ENCODE measurements at regions not wholly inside any gene's neighbourhood (a gene's known extent, or its start where the extent isn't known, plus 50 kb on each side); places are given as distances from the start of the nearest gene placed in this dataset.
A peak's percentile ranks its signal among the peaks of the same experiment; 100 is the strongest.

- Histone ChIP-seq H3K27me3 (ENCODE audit: insufficient read depth, insufficient read length) (no peaks in the 10 kb centered on the region), H3K9ac (ENCODE audit: insufficient read length, low read depth) (no peak overlapping the region), H3K4me1 (ENCODE audit: insufficient read depth, insufficient read length) (no peaks in the 10 kb centered on the region), H3K9me3 (ENCODE audit: insufficient read depth, low read length) (peaks cover 5% of the 10 kb centered on the region; the same call in 1 of the 2 replicates), H3K4me3 (ENCODE audit: insufficient read length, low read depth) (no peak overlapping the region), H3K36me3 (ENCODE audit: insufficient read depth, insufficient read length, low read length) (no peaks in the 10 kb centered on the region)
- DNase-seq (ENCODE audit: low read depth, low spot score) = no peak
- TF ChIP-seq ZNF274 (IDR thresholded peaks at IDR 0.05; ENCODE audit: low read depth, low read length) (no peak), SUZ12 (IDR thresholded peaks at IDR 0.05; ENCODE audit: extremely low read depth, insufficient read depth, insufficient read length) (no peak)
These were observed 89.0 kb downstream of the NAF1 start for GRCh38 chr4:163077680-163078079.

DNA sequence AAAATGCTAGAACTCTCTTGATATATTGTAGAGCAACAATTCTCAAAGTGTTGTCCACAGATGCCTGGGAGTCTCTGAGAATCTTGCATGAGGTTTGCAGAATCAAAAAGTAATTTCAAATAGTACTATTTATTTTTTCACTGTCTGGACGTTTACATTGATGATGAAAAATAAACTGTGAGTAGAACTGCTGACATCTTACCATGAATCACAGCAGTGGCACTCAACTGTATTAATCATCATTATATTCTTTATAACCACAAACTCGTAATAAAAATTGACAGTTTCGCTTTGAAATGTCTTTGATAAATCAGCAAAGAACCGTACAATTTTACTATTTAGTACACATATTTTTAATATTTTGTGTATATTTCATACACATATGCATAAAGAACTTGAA, 94.5 kb downstream of the NAF1 start:
- Histone ChIP-seq H3K36me3 (ENCODE audit: insufficient read depth, insufficient read length, low read length) (no peaks in the 10 kb centered on the region), H3K4me1 (ENCODE audit: insufficient read depth, insufficient read length) (no peaks in the 10 kb centered on the region), H3K9me3 (ENCODE audit: insufficient read depth, low read length) (peaks cover 5% of the 10 kb centered on the region; the same call in 1 of the 2 replicates), H3K27me3 (ENCODE audit: insufficient read depth, insufficient read length) (no peaks in the 10 kb centered on the region), H3K9ac (ENCODE audit: insufficient read length, low read depth) (no peak overlapping the region), H3K4me3 (ENCODE audit: insufficient read length, low read depth) (no peak overlapping the region)
- TF ChIP-seq ZNF274 (IDR thresholded peaks at IDR 0.05; ENCODE audit: low read depth, low read length) = no peak
- TF ChIP-seq YY1 (IDR thresholded peaks at IDR 0.05; ENCODE audit: insufficient read depth, insufficient read length) = no peak
- no peak for TF ChIP-seq SUZ12 (IDR thresholded peaks at IDR 0.05; ENCODE audit: extremely low read depth, insufficient read depth, insufficient read length)
- no peak for DNase-seq (ENCODE audit: low read depth, low spot score)

DNA sequence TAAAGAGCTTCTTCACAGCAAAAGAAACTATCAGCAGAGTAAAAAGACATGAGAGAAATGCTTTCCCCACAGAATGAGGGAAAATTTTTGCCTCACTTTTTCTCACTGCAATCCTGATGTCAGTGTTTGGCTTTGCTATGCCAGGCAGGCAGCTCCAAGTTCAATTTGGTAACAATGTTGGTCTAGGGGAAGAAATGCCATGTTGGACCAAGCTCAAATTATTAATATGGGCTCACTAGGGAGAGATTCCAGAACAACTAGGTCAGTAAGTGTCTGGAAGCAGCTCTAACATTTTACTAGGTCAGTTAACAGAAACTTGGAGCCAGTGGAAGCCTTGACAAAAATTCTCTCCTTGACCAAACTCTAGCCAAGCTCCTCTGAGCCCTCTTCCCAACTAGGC, 95.4 kb downstream of the NAF1 start:
- H3K4me1 ChIP-seq (ENCODE audit: insufficient read depth, insufficient read length) = no peaks in the 10 kb centered on the region
- H3K27me3 ChIP-seq (ENCODE audit: insufficient read depth, insufficient read length) = no peaks in the 10 kb centered on the region
- H3K9ac ChIP-seq (ENCODE audit: insufficient read length, low read depth) = no peak overlapping the region
- no peak for TF ChIP-seq SUZ12 (IDR thresholded peaks at IDR 0.05; ENCODE audit: extremely low read depth, insufficient read depth, insufficient read length)
- TF ChIP-seq ZNF274 (IDR thresholded peaks at IDR 0.05; ENCODE audit: low read depth, low read length) = no peak
- no peak for TF ChIP-seq YY1 (IDR thresholded peaks at IDR 0.05; ENCODE audit: insufficient read depth, insufficient read length)
- H3K4me3 ChIP-seq (ENCODE audit: insufficient read length, low read depth) = no peak overlapping the region
- DNase-seq (ENCODE audit: low read depth, low spot score) = no peak
- peaks cover 2% of the 10 kb centered on the region; the same call in 1 of the 2 replicates for H3K9me3 ChIP-seq (ENCODE audit: insufficient read depth, low read length)
- no peaks in the 10 kb centered on the region for H3K36me3 ChIP-seq (ENCODE audit: insufficient read depth, insufficient read length, low read length)

DNA sequence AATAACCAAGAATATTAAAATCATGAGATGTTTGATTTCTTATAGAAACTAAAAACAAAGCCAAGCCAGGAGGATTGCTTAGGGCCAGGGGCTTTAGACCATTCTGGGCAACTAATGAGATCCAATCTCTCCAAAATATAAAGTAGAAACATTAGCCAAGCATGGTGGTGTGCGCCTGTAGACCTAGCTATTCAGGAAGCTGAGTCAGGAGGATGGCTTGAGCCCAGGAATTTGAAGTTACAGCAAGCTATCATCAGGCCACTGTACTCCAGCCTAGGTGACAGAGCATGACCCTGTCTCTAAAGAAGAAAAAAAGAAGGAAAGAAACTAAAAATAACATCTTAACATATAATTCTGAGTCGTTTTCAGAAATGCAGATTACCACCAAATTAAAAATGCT, 96.7 kb downstream of the NAF1 start:
- no peak overlapping the region for H3K9ac ChIP-seq (ENCODE audit: insufficient read length, low read depth)
- no peaks in the 10 kb centered on the region for H3K27me3 ChIP-seq (ENCODE audit: insufficient read depth, insufficient read length)

DNA sequence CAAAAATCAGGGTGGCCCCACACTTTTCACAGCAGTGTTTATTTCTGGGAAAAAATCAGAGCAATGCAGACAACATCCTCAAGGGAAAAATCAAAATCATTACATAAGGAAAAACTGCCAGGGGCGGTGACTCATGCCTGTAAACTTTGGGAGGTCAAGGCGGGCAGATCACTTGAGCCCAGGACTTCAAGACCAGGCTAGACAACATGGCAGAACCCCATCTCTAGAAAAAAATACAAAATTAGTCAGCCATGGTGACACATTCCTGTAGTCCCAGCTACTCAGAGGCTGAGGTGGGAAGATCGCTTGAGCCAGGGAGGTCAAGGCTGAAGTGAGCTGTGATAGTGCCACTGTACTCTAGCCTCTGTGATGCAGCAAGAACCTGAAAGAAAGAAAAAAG, 102.8 kb downstream of the NAF1 start:
- Histone ChIP-seq H3K4me3 (ENCODE audit: insufficient read length, low read depth) (no peak overlapping the region), H3K36me3 (ENCODE audit: insufficient read depth, insufficient read length, low read length) (no peaks in the 10 kb centered on the region), H3K27me3 (ENCODE audit: insufficient read depth, insufficient read length) (no peaks in the 10 kb centered on the region), H3K9me3 (ENCODE audit: insufficient read depth, low read length) (no peaks in the 10 kb centered on the region), H3K4me1 (ENCODE audit: insufficient read depth, insufficient read length) (no peaks in the 10 kb centered on the region), H3K9ac (ENCODE audit: insufficient read length, low read depth) (no peak overlapping the region)
- TF ChIP-seq SUZ12 (IDR thresholded peaks at IDR 0.05; ENCODE audit: extremely low read depth, insufficient read depth, insufficient read length) (no peak), YY1 (IDR thresholded peaks at IDR 0.05; ENCODE audit: insufficient read depth, insufficient read length) (no peak), ZNF274 (IDR thresholded peaks at IDR 0.05; ENCODE audit: low read depth, low read length) (no peak)
- no peak for DNase-seq (ENCODE audit: low read depth, low spot score)

More for the DNA sequence above, 96.7 kb downstream of the NAF1 start:
- Histone ChIP-seq H3K36me3 (ENCODE audit: insufficient read depth, insufficient read length, low read length) (no peaks in the 10 kb centered on the region), H3K9me3 (ENCODE audit: insufficient read depth, low read length) (no peaks in the 10 kb centered on the region), H3K4me1 (ENCODE audit: insufficient read depth, insufficient read length) (no peaks in the 10 kb centered on the region), H3K4me3 (ENCODE audit: insufficient read length, low read depth) (no peak overlapping the region)
- TF ChIP-seq YY1 (IDR thresholded peaks at IDR 0.05; ENCODE audit: insufficient read depth, insufficient read length) (no peak), ZNF274 (IDR thresholded peaks at IDR 0.05; ENCODE audit: low read depth, low read length) (no peak), SUZ12 (IDR thresholded peaks at IDR 0.05; ENCODE audit: extremely low read depth, insufficient read depth, insufficient read length) (no peak)
- DNase-seq (ENCODE audit: low read depth, low spot score) = no peak

- Histone ChIP-seq H3K4me3 (ENCODE audit: insufficient read length, low read depth) (no peak overlapping the region), H3K36me3 (ENCODE audit: insufficient read depth, insufficient read length, low read length) (no peaks in the 10 kb centered on the region), H3K4me1 (ENCODE audit: insufficient read depth, insufficient read length) (no peaks in the 10 kb centered on the region), H3K9me3 (ENCODE audit: insufficient read depth, low read length) (no peaks in the 10 kb centered on the region), H3K27me3 (ENCODE audit: insufficient read depth, insufficient read length) (no peaks in the 10 kb centered on the region), H3K9ac (ENCODE audit: insufficient read length, low read depth) (no peak overlapping the region)
- DNase-seq (ENCODE audit: low read depth, low spot score) = peak; percentile 2
- TF ChIP-seq ZNF274 (IDR thresholded peaks at IDR 0.05; ENCODE audit: low read depth, low read length) = no peak
- no peak for TF ChIP-seq SUZ12 (IDR thresholded peaks at IDR 0.05; ENCODE audit: extremely low read depth, insufficient read depth, insufficient read length)
- TF ChIP-seq YY1 (IDR thresholded peaks at IDR 0.05; ENCODE audit: insufficient read depth, insufficient read length) = no peak
These were observed 118.2 kb downstream of the NAF1 start for GRCh38 chr4:163048447-163048846.

- Histone ChIP-seq H3K27me3 (ENCODE audit: insufficient read depth, insufficient read length) (no peaks in the 10 kb centered on the region), H3K4me3 (ENCODE audit: insufficient read length, low read depth) (no peak overlapping the region), H3K4me1 (ENCODE audit: insufficient read depth, insufficient read length) (no peaks in the 10 kb centered on the region), H3K9ac (ENCODE audit: insufficient read length, low read depth) (no peak overlapping the region), H3K9me3 (ENCODE audit: insufficient read depth, low read length) (no peaks in the 10 kb centered on the region), H3K36me3 (ENCODE audit: insufficient read depth, insufficient read length, low read length) (no peaks in the 10 kb centered on the region)
- no peak for DNase-seq (ENCODE audit: low read depth, low spot score)
- no peak for TF ChIP-seq ZNF274 (IDR thresholded peaks at IDR 0.05; ENCODE audit: low read depth, low read length)
- TF ChIP-seq YY1 (IDR thresholded peaks at IDR 0.05; ENCODE audit: insufficient read depth, insufficient read length) = no peak
- no peak for TF ChIP-seq SUZ12 (IDR thresholded peaks at IDR 0.05; ENCODE audit: extremely low read depth, insufficient read depth, insufficient read length)
These were observed 124.4 kb downstream of the NAF1 start for GRCh38 chr4:163042306-163042705.

DNA sequence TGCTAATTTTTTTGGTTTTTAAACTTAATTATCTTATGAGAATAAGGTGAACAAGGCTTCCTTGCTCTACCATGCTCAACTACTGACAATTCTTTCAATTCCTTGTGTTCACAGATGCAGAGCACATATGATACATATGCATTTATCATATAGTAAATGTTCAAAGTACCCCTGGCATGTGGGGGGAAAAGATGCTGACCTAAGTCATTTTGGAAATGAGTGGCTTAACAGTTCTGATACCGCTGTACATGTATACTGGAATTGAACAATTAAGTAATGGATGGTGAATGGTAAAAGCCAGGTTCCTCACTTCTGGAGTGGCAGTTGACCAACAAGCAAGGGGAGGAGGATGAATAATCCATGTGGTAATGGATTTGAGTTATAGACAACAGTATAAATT, 149.6 kb downstream of the NAF1 start:
- DNase-seq (ENCODE audit: low read depth, low spot score) = no peak
- H3K9ac ChIP-seq (ENCODE audit: insufficient read length, low read depth) = no peak overlapping the region
- H3K27me3 ChIP-seq (ENCODE audit: insufficient read depth, insufficient read length) = no peaks in the 10 kb centered on the region
- no peak overlapping the region for H3K4me3 ChIP-seq (ENCODE audit: insufficient read length, low read depth)
- TF ChIP-seq SUZ12 (IDR thresholded peaks at IDR 0.05; ENCODE audit: extremely low read depth, insufficient read depth, insufficient read length) (no peak), ZNF274 (IDR thresholded peaks at IDR 0.05; ENCODE audit: low read depth, low read length) (no peak), YY1 (IDR thresholded peaks at IDR 0.05; ENCODE audit: insufficient read depth, insufficient read length) (no peak)
- no peaks in the 10 kb centered on the region for H3K36me3 ChIP-seq (ENCODE audit: insufficient read depth, insufficient read length, low read length)
- H3K9me3 ChIP-seq (ENCODE audit: insufficient read depth, low read length) = no peaks in the 10 kb centered on the region
- no peaks in the 10 kb centered on the region for H3K4me1 ChIP-seq (ENCODE audit: insufficient read depth, insufficient read length)

Data from NT2/D1 (cell line).